Ecto neural progenitor cell (in vitro differentiated cells): ENCODE measurements at regions not wholly inside any gene's neighbourhood (a gene's known extent, or its start where the extent isn't known, plus 50 kb on each side); places are given as distances from the start of the nearest gene placed in this dataset.
"Not testable (repeated sequence)": the region's sequence is repeated elsewhere in the genome, so short reads cannot be mapped to it uniquely, and the experiment has no call there.

Experiments used
- DNase-seq: peaks from one replicate; pipeline ENCODE4 v3.0.0-alpha.2; 2018; ENCODE audit warnings: low spot score

DNA sequence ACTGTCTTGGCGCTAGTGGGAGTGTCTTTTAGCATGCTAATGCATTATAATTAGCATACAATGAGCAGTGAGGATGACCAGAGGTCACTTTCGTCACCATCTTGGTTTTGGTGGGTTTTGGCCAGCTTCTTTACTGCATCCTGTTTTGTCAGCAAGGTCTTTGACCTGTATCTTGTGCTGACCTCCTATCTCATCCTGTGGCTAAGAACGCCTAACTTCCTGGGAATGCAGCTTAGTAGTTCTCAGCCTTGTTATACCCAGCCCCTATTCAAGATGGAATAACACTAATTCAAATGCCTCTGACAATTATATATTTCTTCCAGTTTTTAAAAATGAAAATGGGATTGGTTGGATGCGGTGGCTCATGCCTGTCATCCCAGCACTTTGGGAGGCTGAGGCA, 92.0 kb upstream of the TMTC4 start:
- not testable (repeated sequence) for DNase-seq

DNA sequence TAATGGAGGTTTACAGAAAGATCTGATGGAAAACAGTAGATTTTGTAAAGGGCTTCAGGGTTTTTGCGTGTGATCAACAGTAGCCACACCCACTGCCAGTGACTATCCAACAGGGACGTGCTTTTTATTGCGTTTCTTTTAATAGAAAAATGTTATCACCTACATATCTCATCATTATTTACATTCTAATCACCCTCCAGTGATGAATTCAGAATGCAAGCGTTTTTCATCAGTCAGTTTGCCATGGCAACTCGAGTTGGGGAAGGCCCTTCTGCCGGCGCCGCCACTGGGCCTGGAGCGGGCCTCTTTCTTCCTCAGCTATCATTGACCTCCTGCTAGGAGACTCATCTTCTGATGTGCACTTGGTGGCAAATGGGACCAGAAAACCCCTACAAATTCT, 90.3 kb upstream of the TMTC4 start:
- no peak for DNase-seq

DNA sequence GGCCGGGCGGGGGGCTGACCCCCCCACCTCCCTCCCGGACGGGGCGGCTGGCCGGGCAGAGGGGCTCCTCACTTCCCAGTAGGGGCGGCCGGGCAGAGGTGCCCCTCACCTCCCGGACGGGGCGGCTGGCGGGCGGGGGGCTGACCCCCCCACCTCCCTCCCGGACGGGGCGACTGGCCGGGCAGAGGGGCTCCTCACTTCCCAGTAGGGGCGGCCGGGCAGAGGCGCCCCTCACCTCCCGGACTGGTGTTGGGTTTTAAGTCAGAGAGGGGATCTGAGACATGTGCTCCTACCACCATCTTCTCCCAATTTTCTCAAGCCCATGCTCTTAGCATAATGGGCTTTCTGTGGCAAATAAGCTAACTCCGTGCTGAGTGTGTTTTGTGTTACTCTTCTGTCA, 87.5 kb upstream of the TMTC4 start:
- DNase-seq = not testable (repeated sequence)

DNA sequence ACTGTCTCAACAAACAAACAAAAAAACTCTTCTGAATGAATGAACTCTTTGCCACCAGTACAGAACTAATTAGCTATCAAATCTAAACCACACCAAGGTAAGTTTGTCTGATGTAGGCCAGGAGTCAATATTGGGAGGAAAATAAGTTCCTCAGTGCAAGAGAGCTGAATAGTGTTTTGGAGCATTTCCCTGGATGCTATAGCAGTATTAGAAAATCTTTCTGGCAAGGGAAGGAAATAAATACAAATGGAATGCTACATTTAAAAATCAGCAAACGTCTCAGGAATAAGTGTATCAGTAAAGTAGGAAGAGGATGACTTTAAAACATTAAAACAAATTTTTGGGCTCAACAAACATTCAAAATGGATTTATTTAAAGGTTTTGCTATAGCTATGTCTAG, 81.3 kb upstream of the TMTC4 start:
- DNase-seq = no peak

DNA sequence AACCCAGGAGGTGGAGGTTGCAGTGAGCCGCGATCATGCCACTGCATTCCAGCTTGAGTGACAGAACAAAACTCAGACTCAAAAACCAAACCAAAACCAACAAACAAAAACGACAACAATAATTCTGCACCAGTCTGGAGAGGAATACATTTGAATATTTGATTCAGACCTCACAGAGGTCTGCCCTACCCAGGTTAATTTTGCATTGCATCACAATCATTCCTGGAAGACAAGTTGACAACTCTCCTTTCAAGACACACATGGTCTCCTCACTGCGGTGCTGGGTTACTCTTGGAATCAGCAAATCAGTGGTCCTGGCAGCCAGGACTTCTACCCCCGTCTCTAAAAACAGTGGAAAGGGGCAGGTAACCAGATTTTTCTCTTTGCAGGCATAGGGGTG, 79.9 kb upstream of the TMTC4 start:
- no peak for DNase-seq

DNA sequence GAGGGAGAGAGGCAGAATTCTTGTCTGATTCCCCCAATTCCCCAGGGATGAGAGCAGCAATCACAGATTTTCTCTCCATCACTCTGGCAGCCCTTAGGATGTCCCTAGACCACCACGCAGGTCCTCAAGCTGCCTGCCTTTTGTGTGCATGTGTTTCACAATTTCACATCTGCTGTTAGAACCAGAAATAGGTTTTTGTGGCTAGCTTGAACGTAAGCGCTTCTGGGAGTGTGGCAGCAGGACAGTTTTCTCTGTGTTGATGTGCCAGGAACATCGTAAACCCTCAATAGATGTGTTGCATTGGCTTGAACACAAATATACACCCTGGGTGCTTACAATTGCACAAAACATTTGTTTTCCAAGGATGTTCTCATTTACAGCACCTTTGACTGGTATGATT, 78.8 kb upstream of the TMTC4 start:
- no peak for DNase-seq

DNA sequence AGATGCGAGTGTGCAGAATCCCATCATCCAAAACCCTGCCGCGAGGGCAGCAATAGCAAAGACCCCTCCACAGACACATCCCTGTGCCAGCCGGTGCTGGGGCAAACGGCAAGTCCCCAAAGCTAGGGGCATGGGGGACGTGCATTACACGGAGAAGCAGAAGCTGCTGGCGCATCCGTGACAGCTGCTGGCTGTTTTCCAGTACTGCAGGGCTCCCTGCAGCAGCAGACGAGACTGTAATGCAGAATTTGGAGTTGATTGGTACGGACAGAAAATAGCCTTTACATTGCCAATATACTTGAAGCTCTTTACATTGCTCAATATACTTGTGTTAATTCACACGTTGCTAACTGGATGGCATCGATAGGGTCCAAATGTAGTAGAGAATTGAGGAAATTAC, 77.2 kb upstream of the TMTC4 start:
- DNase-seq = no peak

DNA sequence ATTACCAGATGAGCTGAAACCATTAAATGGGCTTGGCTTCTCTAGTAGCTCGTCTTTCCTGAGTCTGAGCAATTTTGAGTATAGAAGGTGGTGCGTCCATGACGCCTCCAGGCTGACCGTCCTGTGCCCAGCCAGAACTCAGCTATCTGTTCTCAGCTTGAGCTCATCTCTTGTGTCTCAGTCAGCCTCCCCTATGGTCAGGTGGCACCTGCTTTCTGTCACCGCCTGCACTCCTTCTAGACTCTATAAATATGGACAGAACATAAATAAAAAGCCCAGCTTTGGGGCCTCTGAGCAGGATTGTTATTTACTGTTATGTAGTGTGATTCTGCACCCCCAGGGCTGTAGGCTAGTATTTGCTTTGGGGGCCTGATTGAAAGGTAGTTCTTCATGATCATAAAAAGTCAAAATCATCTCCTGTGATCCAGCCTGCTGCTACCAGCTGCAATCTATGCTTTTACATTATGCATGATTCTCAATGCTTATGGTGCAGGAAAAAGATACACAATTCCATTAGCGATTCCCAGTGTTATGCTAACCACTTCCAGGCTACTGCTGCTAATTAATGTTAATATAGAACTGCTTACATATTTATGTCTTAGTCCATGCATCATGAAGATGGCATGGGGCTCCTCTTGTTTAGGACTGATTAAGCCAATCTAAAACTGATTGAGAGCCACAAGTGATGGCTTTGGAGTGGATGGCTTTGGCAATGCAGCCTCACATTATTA, 72.5 kb upstream of the TMTC4 start:
- no peak for DNase-seq

DNA sequence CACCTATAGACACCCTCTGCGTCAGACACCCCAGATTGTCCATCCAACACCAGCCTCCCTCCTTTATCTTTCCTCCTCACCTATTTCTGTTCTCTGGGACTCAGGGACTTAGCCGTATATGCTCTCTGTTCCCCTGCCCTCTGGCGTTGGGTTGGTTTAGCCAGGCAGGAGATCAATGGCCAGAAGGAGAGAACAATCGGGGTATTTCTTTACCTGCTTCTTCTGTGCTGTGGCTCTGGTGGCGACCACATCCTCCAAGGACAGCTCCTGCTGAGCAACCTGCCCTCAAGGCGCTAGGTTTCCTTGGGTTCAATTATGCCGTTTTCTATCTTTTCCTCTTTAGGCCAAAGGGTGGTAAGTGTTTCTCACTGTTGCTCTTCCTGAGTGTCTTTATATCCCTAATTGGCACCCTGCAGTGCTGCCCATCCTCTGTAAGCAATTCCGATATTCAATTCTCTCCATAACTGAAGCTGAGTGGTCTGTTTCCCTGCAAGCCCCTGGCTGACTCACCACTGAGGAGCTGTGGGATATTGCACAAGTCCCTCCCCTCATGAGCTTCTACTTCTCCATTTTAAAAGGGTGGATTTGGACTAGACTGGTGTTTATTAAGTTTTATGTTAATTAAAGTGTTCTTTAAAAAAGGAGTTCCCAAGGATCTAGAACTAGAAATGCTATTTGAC, 63.7 kb upstream of the TMTC4 start:
- no peak for DNase-seq

DNA sequence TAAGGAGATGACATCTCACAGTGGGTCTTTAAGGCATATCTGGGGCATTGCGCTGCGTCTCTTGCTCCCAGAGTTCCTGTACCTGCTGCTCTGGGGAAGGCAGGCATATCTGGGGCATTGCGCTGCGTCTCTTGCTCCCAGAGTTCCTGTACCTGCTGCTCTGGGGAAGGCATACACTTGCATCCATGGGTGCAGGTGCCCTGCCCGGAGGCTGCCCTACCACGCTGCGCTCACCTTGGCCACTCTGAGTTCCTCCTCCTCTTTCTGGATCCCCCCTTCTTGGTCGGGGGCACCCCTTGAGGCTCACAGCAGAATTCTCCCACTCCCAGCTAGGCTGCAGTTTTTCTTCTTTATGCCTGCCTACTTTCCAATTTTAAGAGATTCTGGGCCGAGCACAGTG, 60.9 kb upstream of the TMTC4 start:
- no peak for DNase-seq

DNA sequence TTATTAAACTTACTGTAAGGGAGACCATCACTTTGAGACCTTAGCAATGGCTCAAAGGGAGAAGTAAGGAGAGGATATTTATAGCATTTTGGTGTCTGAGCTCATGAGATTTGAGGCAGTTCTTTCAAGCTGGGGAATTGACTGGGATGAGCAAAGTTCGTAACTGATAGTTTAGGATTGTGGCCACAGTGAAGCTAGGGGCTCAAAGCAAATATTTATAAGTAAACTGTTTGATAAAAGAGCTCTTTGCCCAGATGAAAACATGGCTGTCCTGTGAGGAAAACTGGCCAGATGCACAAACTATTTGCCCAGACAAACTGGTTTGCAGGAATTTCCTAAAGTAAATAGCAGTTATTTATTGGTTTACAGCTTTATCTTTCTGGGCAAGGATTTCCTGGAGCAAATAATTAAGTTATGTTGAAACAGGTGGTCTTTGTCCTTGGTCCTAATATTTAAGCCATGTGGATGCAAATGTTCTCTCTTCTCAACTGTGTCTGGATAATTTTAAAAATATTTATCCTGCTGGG, 59.7 kb upstream of the TMTC4 start:
- no peak for DNase-seq

DNA sequence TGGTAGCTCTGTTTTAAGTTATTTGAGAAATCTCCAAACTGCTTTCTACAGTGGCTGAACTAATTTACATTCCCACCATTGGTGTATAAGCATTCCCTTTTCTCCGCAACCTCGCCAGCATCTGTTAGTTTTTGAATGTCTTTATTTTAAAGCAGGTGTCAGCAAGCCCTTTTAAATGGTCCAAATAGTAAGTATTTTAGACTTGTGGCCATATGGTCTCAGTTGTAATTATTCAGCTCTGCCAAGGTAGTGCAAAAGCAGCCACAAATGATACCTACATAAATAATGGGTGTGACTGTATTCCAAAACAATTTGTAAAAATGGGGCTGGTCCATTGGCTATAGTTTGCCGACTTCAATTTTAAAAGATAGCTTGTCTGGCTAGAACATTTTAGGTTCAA, 58.7 kb upstream of the TMTC4 start:
- DNase-seq = no peak

DNA sequence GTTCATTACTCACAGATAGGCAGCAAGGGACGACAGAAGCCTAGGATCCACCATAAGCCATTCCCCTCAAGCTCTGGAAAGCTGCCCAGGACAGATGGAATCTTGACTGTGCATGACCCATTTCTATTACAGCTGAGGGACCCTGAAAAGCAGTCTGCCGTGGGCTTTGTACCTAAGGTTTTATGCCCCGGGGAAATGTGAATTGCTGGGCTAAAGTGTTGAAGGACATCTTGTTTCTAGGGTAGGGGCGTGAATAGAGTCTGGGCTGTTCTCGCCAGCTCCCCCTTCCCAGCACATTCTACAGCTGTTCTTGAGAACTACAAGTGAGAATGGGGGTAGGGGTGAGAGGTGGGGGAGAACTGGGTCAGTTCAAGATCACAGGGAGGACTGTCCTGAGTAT, 53.6 kb upstream of the TMTC4 start:
- no peak for DNase-seq

DNA sequence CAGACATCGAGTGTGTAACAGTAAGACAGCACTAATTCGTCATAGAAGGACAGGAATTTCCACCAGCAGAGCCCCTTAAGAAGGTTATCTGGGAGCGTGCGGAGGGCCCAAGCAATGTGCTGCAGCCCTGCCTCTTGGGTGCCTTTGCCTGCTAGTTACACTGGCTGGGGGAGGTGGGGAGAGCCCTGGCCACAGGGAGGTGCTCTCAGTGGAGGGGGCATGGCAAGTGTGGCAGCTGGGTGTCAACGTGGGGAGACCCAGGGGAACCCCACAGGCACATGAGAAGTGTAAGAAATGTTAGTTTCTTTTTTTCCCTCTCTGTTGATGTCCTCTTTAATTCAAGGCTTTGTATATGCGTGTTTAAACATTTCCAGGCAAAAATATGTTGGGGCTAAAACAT, 50.9 kb upstream of the TMTC4 start:
- no peak for DNase-seq

DNA sequence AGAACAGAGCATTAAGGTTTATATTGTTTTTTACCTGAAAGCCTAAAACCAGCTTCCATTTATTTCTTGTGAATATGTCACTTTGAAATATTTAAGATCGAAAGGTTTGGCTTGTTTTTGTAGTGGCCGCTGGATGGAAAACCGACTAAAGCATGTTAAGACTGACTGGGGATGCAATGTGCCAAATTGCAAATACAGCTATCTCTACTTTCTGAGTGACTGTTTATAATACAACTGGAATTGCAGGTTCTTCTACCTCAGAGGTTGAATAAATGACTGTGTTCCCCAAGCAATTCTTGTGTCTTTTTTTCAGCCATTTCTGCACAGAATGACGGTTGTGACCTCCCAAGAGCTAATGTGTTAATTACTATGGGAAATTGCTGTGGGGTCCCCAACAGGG, 50.0 kb upstream of the TMTC4 start:
- DNase-seq = no peak
